Parathyroid adenoma (tissue), 2 donors: ENCODE measurements at regions not wholly inside any gene's neighbourhood (a gene's known extent, or its start where the extent isn't known, plus 50 kb on each side); places are given as distances from the start of the nearest gene placed in this dataset.

ENCODE experiments used
- H2AFZ ChIP-seq: fragments of 300-600 bp; sonication (generic); one replicate; pipeline ENCODE4 v1.7.0; 2017; ENCODE audit warnings: antibody characterized with exemption, mild to moderate bottlenecking
- H3K27ac ChIP-seq: fragments of 300-600 bp; sonication (generic); one replicate; pipeline ENCODE4 v1.7.0; 2017
- H3K27me3 ChIP-seq: fragments of 300-600 bp; sonication (generic); one replicate; pipeline ENCODE4 v1.7.0; 2017; ENCODE audit warnings: low read length; ENCODE audit not compliant: control insufficient read depth, insufficient read depth
- H3K36me3 ChIP-seq: fragments of 300-600 bp; sonication (generic); one replicate; pipeline ENCODE4 v1.7.0; 2017; ENCODE audit warnings: low read length; ENCODE audit not compliant: control insufficient read depth, insufficient read depth
- H3K4me1 ChIP-seq: fragments of 300-600 bp; sonication (generic); one replicate; pipeline ENCODE4 v1.7.0; 2017; ENCODE audit warnings: control low read depth
- H3K4me2 ChIP-seq: fragments of 300-600 bp; sonication (generic); one replicate; pipeline ENCODE4 v1.7.0; 2017; ENCODE audit warnings: low read length
- H3K4me3 ChIP-seq: fragments of 300-600 bp; sonication (generic); one replicate; pipeline ENCODE4 v1.7.0; 2017; ENCODE audit warnings: low read depth, low read length
- H3K79me2 ChIP-seq: fragments of 300-600 bp; sonication (generic); one replicate; pipeline ENCODE4 v1.7.0; 2017; ENCODE audit warnings: control low read depth
- H3K9ac ChIP-seq: fragments of 300-600 bp; sonication (generic); one replicate; pipeline ENCODE4 v1.7.0; 2017; ENCODE audit warnings: mild to moderate bottlenecking
- H3K9me3 ChIP-seq: fragments of 300-600 bp; sonication (generic); one replicate; pipeline ENCODE4 v1.7.0; 2017; ENCODE audit warnings: low read length; ENCODE audit not compliant: control insufficient read depth
- TF ChIP-seq, protein P1 (sequence below): fragments of 300-600 bp; sonication (generic); IDR thresholded peaks from one replicate; pipeline ENCODE4 v1.7.0; 2017; ENCODE audit warnings: antibody characterized with exemption, mild to moderate bottlenecking
- donor health status: primary hyperparathyroidism.

DNA sequence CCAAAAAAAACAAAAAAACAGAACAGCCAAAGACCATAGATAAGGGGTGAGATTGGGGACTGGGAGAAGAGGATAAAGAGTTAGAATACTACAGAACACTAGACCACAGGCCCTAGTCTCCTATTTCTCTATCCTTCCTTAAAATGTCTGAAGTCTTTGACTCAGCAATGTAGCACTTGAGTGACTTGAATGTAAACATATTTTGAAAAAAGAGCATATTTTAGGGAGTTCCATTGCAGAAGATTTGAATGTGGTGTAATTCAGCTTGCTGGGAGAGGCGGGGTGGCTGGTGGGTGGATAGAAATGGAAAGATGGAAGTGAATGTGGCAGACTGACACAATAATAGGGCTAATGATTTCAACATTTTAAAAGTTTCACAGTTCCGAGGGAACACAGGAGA, 144.9 kb downstream of the CHIC2 start:
- TF ChIP-seq, protein P1, sequence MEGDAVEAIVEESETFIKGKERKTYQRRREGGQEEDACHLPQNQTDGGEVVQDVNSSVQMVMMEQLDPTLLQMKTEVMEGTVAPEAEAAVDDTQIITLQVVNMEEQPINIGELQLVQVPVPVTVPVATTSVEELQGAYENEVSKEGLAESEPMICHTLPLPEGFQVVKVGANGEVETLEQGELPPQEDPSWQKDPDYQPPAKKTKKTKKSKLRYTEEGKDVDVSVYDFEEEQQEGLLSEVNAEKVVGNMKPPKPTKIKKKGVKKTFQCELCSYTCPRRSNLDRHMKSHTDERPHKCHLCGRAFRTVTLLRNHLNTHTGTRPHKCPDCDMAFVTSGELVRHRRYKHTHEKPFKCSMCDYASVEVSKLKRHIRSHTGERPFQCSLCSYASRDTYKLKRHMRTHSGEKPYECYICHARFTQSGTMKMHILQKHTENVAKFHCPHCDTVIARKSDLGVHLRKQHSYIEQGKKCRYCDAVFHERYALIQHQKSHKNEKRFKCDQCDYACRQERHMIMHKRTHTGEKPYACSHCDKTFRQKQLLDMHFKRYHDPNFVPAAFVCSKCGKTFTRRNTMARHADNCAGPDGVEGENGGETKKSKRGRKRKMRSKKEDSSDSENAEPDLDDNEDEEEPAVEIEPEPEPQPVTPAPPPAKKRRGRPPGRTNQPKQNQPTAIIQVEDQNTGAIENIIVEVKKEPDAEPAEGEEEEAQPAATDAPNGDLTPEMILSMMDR, result no peak
- no peaks in the 10 kb centered on the region for H3K4me1 ChIP-seq
- no peaks in the 10 kb centered on the region for H3K27me3 ChIP-seq
- no peaks in the 10 kb centered on the region for H3K36me3 ChIP-seq
- no peaks in the 10 kb centered on the region for H3K9me3 ChIP-seq
- H3K79me2 ChIP-seq, result no peaks in the 10 kb centered on the region
- no peak overlapping the region for H3K4me2 ChIP-seq
- no peak overlapping the region for H2AFZ ChIP-seq
- no peak overlapping the region for H3K27ac ChIP-seq
- H3K9ac ChIP-seq, result no peak overlapping the region
- no peak overlapping the region for H3K4me3 ChIP-seq

DNA sequence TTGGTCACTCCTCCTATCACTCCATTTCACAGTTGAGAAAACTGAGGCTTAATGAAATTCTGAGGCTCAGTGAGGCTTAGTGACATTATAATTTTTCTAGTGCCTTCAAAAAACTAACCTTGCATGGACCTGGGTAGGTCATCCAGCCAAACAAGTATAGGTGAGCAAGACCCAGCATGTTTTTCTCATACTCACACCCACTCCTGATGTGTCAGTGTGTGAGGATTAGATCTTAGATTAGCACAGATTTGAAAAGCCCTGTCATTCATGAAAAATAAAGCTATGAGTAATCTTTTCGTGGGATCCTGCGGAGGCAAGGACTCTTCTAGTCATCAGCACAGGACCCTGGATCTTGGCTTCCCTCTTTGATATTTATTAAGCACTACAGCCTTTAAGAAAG, 146.7 kb downstream of the CHIC2 start:
- no peak overlapping the region for H3K4me3 ChIP-seq
- no peaks in the 10 kb centered on the region for H3K79me2 ChIP-seq
- no peak overlapping the region for H3K4me2 ChIP-seq
- no peaks in the 10 kb centered on the region for H3K27me3 ChIP-seq
- TF ChIP-seq, protein P1, result no peak
- H3K36me3 ChIP-seq, result no peaks in the 10 kb centered on the region
- H3K9ac ChIP-seq, result no peak overlapping the region
- no peak overlapping the region for H3K27ac ChIP-seq
- H3K4me1 ChIP-seq, result no peaks in the 10 kb centered on the region
- no peak overlapping the region for H2AFZ ChIP-seq
- H3K9me3 ChIP-seq, result no peaks in the 10 kb centered on the region

DNA sequence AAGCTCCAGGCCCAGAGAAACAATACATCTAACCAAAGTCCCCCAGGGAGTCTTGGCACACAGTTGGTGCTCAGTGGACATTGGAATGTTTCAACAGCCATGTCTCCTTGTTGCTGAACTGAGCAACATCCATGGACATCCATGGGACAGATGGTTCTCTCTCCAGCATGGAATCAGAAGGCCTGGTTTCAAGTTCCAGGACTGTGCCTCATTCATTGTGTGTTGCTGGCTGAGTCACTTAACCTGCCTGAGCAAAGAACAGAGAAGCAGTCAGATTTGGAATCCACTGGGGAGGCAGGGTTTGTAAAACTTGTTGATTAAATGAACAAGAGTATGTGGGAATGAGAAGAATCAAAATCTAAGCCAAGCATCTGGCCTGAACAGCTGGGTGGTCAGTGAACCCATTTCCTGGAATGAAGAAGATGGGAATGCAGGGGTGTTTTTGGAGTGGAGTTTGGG, 147.9 kb downstream of the CHIC2 start:
- TF ChIP-seq, protein P1, result no peak
- no peaks in the 10 kb centered on the region for H3K36me3 ChIP-seq
- H2AFZ ChIP-seq, result no peak overlapping the region
- H3K9me3 ChIP-seq, result no peaks in the 10 kb centered on the region
- no peak overlapping the region for H3K4me2 ChIP-seq
- no peak overlapping the region for H3K27ac ChIP-seq
- no peak overlapping the region for H3K4me3 ChIP-seq
- H3K79me2 ChIP-seq, result no peaks in the 10 kb centered on the region
- H3K27me3 ChIP-seq, result no peaks in the 10 kb centered on the region
- no peaks in the 10 kb centered on the region for H3K4me1 ChIP-seq
- no peak overlapping the region for H3K9ac ChIP-seq

DNA sequence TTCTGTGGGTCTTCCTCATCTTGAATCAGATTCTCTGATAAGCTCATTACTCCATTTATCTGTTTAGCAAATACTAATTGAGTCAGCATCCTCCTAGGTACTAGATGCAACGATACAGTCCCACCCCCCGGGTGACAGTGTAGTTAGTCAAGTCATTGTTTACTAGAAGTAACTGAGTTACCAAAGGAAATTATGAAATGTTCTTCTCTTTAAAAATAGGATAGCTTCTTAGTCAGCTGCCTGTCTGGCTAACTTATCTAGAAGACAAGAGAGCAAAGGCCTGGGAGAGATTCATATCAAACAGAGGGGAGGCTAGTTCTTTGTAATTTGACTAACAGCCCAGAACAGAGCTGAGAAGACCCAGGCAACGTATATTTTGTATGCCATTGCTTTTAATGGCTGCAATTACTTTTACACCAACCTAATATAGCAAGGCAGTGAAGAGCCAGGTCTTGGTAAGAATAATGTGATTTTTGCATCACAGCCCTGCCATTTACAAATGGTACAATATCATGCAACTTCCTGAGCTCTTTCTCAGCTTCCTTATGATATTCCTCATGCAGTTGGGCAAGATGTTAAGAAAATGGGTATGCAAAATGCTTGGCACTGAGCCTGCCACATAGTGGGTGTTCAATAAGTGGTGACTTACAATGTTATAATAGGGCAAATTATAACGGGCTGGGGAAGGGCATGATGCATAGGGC, 149.9 kb downstream of the CHIC2 start:
- TF ChIP-seq, protein P1, result no peak
- H3K27me3 ChIP-seq, result no peaks in the 10 kb centered on the region

DNA sequence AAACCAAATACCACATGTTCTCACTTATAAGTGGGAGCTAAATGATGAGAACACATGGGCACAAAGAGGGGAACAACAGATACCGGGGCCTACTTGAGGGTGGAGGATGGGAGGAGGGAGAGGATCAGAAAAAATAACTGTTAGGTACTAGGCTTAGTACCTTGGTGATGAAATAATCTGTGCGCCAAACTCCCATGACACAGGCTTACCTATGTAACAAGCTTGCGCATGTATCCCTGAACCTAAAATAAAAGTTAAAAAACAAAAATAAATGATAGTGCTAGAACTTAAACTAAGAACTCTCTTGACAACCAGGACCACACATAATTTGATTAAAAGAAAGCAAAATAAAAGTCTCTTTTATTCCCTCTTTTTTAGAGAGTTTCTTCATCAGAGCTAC, 150.6 kb downstream of the CHIC2 start:
- H3K79me2 ChIP-seq, result no peaks in the 10 kb centered on the region
- no peak overlapping the region for H3K4me3 ChIP-seq
- no peak overlapping the region for H2AFZ ChIP-seq
- H3K27ac ChIP-seq, result no peak overlapping the region
- H3K4me1 ChIP-seq, result no peaks in the 10 kb centered on the region
- H3K9ac ChIP-seq, result no peak overlapping the region
- no peaks in the 10 kb centered on the region for H3K9me3 ChIP-seq
- H3K27me3 ChIP-seq, result no peaks in the 10 kb centered on the region
- H3K36me3 ChIP-seq, result no peaks in the 10 kb centered on the region
- TF ChIP-seq, protein P1, result no peak
- H3K4me2 ChIP-seq, result no peak overlapping the region

More for the DNA sequence above, 149.9 kb downstream of the CHIC2 start:
- H2AFZ ChIP-seq, result no peak overlapping the region
- H3K36me3 ChIP-seq, result no peaks in the 10 kb centered on the region
- H3K9me3 ChIP-seq, result no peaks in the 10 kb centered on the region
- no peak overlapping the region for H3K4me3 ChIP-seq
- no peak overlapping the region for H3K27ac ChIP-seq
- no peak overlapping the region for H3K9ac ChIP-seq
- H3K4me2 ChIP-seq, result no peak overlapping the region
- no peaks in the 10 kb centered on the region for H3K4me1 ChIP-seq
- H3K79me2 ChIP-seq, result no peaks in the 10 kb centered on the region
